Liver (tissue), 8 donors: ENCODE measurements at regions not wholly inside any gene's neighbourhood (a gene's known extent, or its start where the extent isn't known, plus 50 kb on each side); places are given as distances from the start of the nearest gene placed in this dataset.

ENCODE experiments used
- DNase-seq: peaks from one replicate; pipeline ENCODE4 v3.0.0-alpha.2; 2017; ENCODE audit warnings: low spot score
- H3K27ac ChIP-seq, 2 donors: one replicate each; pipeline ENCODE4 v1.7.0; 2013; ENCODE audit warnings: inconsistent platforms in 2 of 2, low read length in 2 of 2, control low read depth in 1 of 2, low read depth in 1 of 2, mild to moderate bottlenecking in 1 of 2
- H3K27me3 ChIP-seq, 4 donors: one replicate each; pipeline versions ENCODE4 v1.6.1 to v1.7.0; 2013; ENCODE audit warnings: low read length in 3 of 4, inconsistent platforms in 1 of 4, mild to moderate bottlenecking in 1 of 4, moderate library complexity in 1 of 4; ENCODE audit not compliant: control insufficient read depth in 4 of 4, insufficient read depth in 4 of 4
- H3K36me3 ChIP-seq, 4 donors: one replicate each; pipeline versions ENCODE4 v1.6.1 to v1.7.0; 2013; ENCODE audit warnings: low read length in 3 of 4, mild to moderate bottlenecking in 3 of 4, low read depth in 1 of 4, moderate library complexity in 1 of 4; ENCODE audit not compliant: control insufficient read depth in 4 of 4, insufficient read depth in 3 of 4
- H3K4me1 ChIP-seq, 4 donors: one replicate each; pipeline versions ENCODE4 v1.6.1 to v1.7.0; 2013; ENCODE audit warnings: low read length in 3 of 4, mild to moderate bottlenecking in 3 of 4, moderate library complexity in 1 of 4; ENCODE audit not compliant: control insufficient read depth in 4 of 4, insufficient read depth in 4 of 4
- H3K4me3 ChIP-seq, 3 donors: one replicate each; pipeline versions ENCODE4 v1.6.1 to v1.7.0; 2013; ENCODE audit warnings: low read length in 3 of 3, control low read depth in 1 of 3, low read depth in 1 of 3, mild to moderate bottlenecking in 1 of 3
- H3K9ac ChIP-seq, 2 donors: one replicate each; pipeline ENCODE4 v1.7.0; 2013; ENCODE audit warnings: low read length in 2 of 2, mild to moderate bottlenecking in 2 of 2, moderate library complexity in 2 of 2, control low read depth in 1 of 2, low read depth in 1 of 2
- H3K9me3 ChIP-seq, 4 donors: one replicate each; pipeline versions ENCODE4 v1.6.1 to v1.7.0; 2013; ENCODE audit warnings: low read length in 3 of 4; ENCODE audit not compliant: control insufficient read depth in 4 of 4
- CTCF ChIP-seq: fragments of 150-350 bp; IDR thresholded peaks from 2 replicates; pipeline ENCODE4 v1.5.1; 2017; ENCODE audit warnings: improper control_type of control experiment, low read depth, low read length; ENCODE audit not compliant: missing input control
- GABPA ChIP-seq, 2 donors: IDR thresholded peaks in 1 of 2; conservative IDR thresholded peaks in 1 of 2; 2 replicates each; pipeline ENCODE4 v1.6.1; 2016; ENCODE audit warnings: antibody characterized with exemption in 2 of 2, mild to moderate bottlenecking in 1 of 2, moderate library complexity in 1 of 2
- HNF4G ChIP-seq: IDR thresholded peaks from 2 replicates; pipeline ENCODE4 v1.6.1; 2016; ENCODE audit warnings: antibody characterized with exemption
- JUND ChIP-seq, 2 donors: IDR thresholded peaks; 2 replicates each; pipeline ENCODE4 v1.6.1; 2016; ENCODE audit warnings: antibody characterized with exemption in 2 of 2
- MAX ChIP-seq: IDR thresholded peaks from 2 replicates; pipeline ENCODE4 v1.6.1; 2016; ENCODE audit warnings: antibody characterized with exemption
- NR2F2 ChIP-seq: IDR thresholded peaks from 2 replicates; pipeline ENCODE4 v1.6.1; 2016; ENCODE audit warnings: antibody characterized with exemption
- RAD21 ChIP-seq, 2 donors: IDR thresholded peaks; 2 replicates each; pipeline ENCODE4 v1.6.1; 2016; ENCODE audit warnings: antibody characterized with exemption in 2 of 2, mild to moderate bottlenecking in 2 of 2
- REST ChIP-seq: IDR thresholded peaks from 2 replicates; pipeline ENCODE4 v1.6.1; 2016; ENCODE audit warnings: antibody characterized with exemption, mild to moderate bottlenecking
- RXRA ChIP-seq, 2 donors: IDR thresholded peaks; 2 replicates each; pipeline ENCODE4 v1.6.1; 2017 to 2018; ENCODE audit warnings: antibody characterized with exemption in 2 of 2, mild to moderate bottlenecking in 1 of 2
- SP1 ChIP-seq: IDR thresholded peaks from 2 replicates; pipeline ENCODE4 v1.6.1; 2018; ENCODE audit warnings: antibody characterized with exemption, mild to moderate bottlenecking
- TAF1 ChIP-seq: conservative IDR thresholded peaks from 2 replicates; pipeline ENCODE4 v1.6.1; 2016; ENCODE audit warnings: antibody characterized with exemption, mild to moderate bottlenecking
- ZBTB33 ChIP-seq: IDR thresholded peaks from 2 replicates; pipeline ENCODE4 v1.6.1; 2016; ENCODE audit warnings: antibody characterized with exemption
- WGBS: extraction: QIAGEN DNeasy Blood & Tissue Kit; methylation state at CpG from one replicate; pipeline ENCODE4 v1.1.7; 2013; 5-methylcytosine and 5-hydroxymethylcytosine counted together
- donor health status: healthy.
- donor health status: healthy.
- donor health status: healthy.
- donor health status: healthy.
- donor health status: healthy.

- H3K36me3 ChIP-seq, result no peaks in the 10 kb centered on the region
Measured at GRCh38 chr2:102932501-102932900, 170.7 kb downstream of the TMEM182 start.

More at GRCh38 chr2:102932501-102932900, 170.7 kb downstream of the TMEM182 start:
- Histone ChIP-seq H3K27ac (no peak overlapping the region), H3K4me1 (no peaks in the 10 kb centered on the region), H3K4me3 (no peak overlapping the region), H3K9ac (no peak overlapping the region), H3K27me3 (no peaks in the 10 kb centered on the region), H3K9me3 (no peaks in the 10 kb centered on the region)
- TF ChIP-seq RXRA (IDR thresholded peaks at IDR 0.05), result no peak
- no peak for TF ChIP-seq NR2F2
- no peak for TF ChIP-seq GABPA (IDR thresholded peaks at IDR 0.05 in 1 of 2, conservative IDR thresholded peaks at IDR 0.05 in 1 of 2)
- no peak for TF ChIP-seq RAD21 (IDR thresholded peaks at IDR 0.05)
- no peak for TF ChIP-seq SP1
- no peak for TF ChIP-seq ZBTB33
- no peak for TF ChIP-seq CTCF
- TF ChIP-seq HNF4G, result no peak
- TF ChIP-seq JUND (IDR thresholded peaks at IDR 0.05), result no peak
- TF ChIP-seq TAF1, result no peak
- TF ChIP-seq MAX, result no peak
- TF ChIP-seq REST, result no peak
- no peak for DNase-seq
- 60% methylated on average over 6 of the region's 6 CpGs for WGBS
